Endothelial cell of umbilical vein (primary cell): ENCODE measurements at regions not wholly inside any gene's neighbourhood (a gene's known extent, or its start where the extent isn't known, plus 50 kb on each side); places are given as distances from the start of the nearest gene placed in this dataset.

Experiments used
- BruUV-seq: library from RNA; stranded (reverse); fragments of 400-500 nt; replicated peaks from 2 replicates; lab custom pipeline; 2021; lab: Mats Ljungman, UMichigan
- CTCF ChIA-PET: fragments of 300-600, 350-600 bp; sonication (Branson Sonifier 250); formaldehyde crosslinking; loops from one replicate; lab custom pipeline; 2021; ENCODE audit warnings: antibody characterized with exemption, inconsistent platforms; lab: Charles Lee
- POLR2A ChIA-PET: fragments of 300-600, 350-600 bp; sonication (Branson Sonifier 250); formaldehyde crosslinking; loops from one replicate; lab custom pipeline; 2021; ENCODE audit warnings: antibody characterized with exemption, inconsistent platforms; lab: Charles Lee
- DNase-seq: peaks from one replicate; pipeline ENCODE4 v3.0.0-alpha.2; 2011; ENCODE audit warnings: low read depth, low spot score
- FAIRE-seq: peaks from 2 replicates; lab custom pipeline; 2011; peaks lifted over from hg19 to GRCh38; lab: Jason Lieb, UNC
- H2AFZ ChIP-seq: 2 replicates; pipeline ENCODE4 v1.6.0; 2012; ENCODE audit warnings: low read depth, low read length, control low read depth, inconsistent platforms
- H3K27ac ChIP-seq: 2 replicates; pipeline ENCODE4 v1.5.1; 2011; ENCODE audit warnings: low read depth, mild to moderate bottlenecking, control low read depth, low read length, moderate library complexity; ENCODE audit not compliant: insufficient read depth
- H3K27me3 ChIP-seq, 2 experiments: 2 replicates each; pipeline versions ENCODE4 v1.6.0 to v1.6.1; 2011; ENCODE audit warnings: low read length in 2 of 2, mixed read lengths in 1 of 2; ENCODE audit not compliant: control insufficient read depth in 2 of 2, insufficient read depth in 2 of 2
- H3K36me3 ChIP-seq, 2 experiments: 2 replicates in 1 of 2; 3 replicates in 1 of 2; pipeline ENCODE4 v1.5.1; 2011; ENCODE audit warnings: low read length in 2 of 2, mild to moderate bottlenecking in 1 of 2, moderate library complexity in 1 of 2; ENCODE audit not compliant: control insufficient read depth in 2 of 2, insufficient read depth in 2 of 2; ENCODE audit errors: extremely low read depth in 1 of 2
- H3K4me1 ChIP-seq: 3 replicates; pipeline ENCODE4 v1.5.1; 2011; ENCODE audit warnings: mild to moderate bottlenecking, low read length; ENCODE audit not compliant: control insufficient read depth, insufficient read depth; ENCODE audit errors: extremely low read depth
- H3K4me2 ChIP-seq: 2 replicates; pipeline ENCODE4 v1.6.1; 2011; ENCODE audit warnings: low read length, control low read depth, mixed read lengths; ENCODE audit not compliant: insufficient read depth
- H3K4me3 ChIP-seq, 3 experiments: fragments of 200-600 bp in 1 of 3; sonication (generic), shearing (Covaris generic) in 1 of 3; replicated peaks in 1 of 3; 2 replicates each; pipeline ENCODE4 v1.5.1; 2011 to 2016; ENCODE audit warnings: control low read depth in 3 of 3, low read length in 3 of 3, mild to moderate bottlenecking in 2 of 3, inconsistent platforms in 1 of 3, low read depth in 1 of 3, moderate library complexity in 1 of 3; ENCODE audit not compliant: insufficient read depth in 1 of 3
- H3K79me2 ChIP-seq: 2 replicates; pipeline ENCODE4 v1.6.0; 2012; ENCODE audit warnings: low read length, inconsistent platforms; ENCODE audit not compliant: control insufficient read depth, insufficient read depth
- H3K9ac ChIP-seq: replicated peaks from 2 replicates; pipeline ENCODE3; 2011; ENCODE audit warnings: low read length, control low read depth; ENCODE audit not compliant: insufficient read depth; ENCODE audit errors: extremely low read depth
- H3K9me1 ChIP-seq: replicated peaks from 3 replicates; pipeline ENCODE4 v1.6.0; 2011; ENCODE audit warnings: mild to moderate bottlenecking, low read length; ENCODE audit not compliant: control insufficient read depth, insufficient read depth; ENCODE audit errors: extremely low read depth
- H3K9me3 ChIP-seq: replicated peaks from 2 replicates; pipeline ENCODE4 v1.5.1; 2012; ENCODE audit warnings: low read length, inconsistent platforms; ENCODE audit not compliant: control insufficient read depth, insufficient read depth
- H4K20me1 ChIP-seq: replicated peaks from 2 replicates; pipeline ENCODE3; 2011; ENCODE audit warnings: mild to moderate bottlenecking, low read length; ENCODE audit not compliant: control insufficient read depth, insufficient read depth; ENCODE audit errors: extremely low read depth
- CTCF ChIP-seq, 2 donors: IDR thresholded peaks; 1 replicate in 1 of 2; 2 replicates in 1 of 2; pipeline ENCODE4 v1.5.1; 2011; ENCODE audit warnings: low read length in 2 of 2, mild to moderate bottlenecking in 2 of 2, moderate library complexity in 2 of 2, control low read depth in 1 of 2, inconsistent platforms in 1 of 2, low read depth in 1 of 2; ENCODE audit not compliant: insufficient read depth in 1 of 2; ENCODE audit errors: extremely low read depth in 1 of 2
- EZH2 ChIP-seq: IDR thresholded peaks from 2 replicates; pipeline ENCODE4 v1.6.1; 2012; ENCODE audit warnings: borderline replicate concordance, low read depth, mild to moderate bottlenecking, moderate library complexity, low read length, inconsistent platforms; ENCODE audit not compliant: severe bottlenecking
- FOS ChIP-seq: IDR thresholded peaks from 2 replicates; pipeline ENCODE4 v1.6.1; 2011; ENCODE audit warnings: mild to moderate bottlenecking, low read length, moderate library complexity, borderline replicate concordance; ENCODE audit not compliant: insufficient read depth
- GATA2 ChIP-seq: IDR thresholded peaks from 2 replicates; pipeline ENCODE4 v1.7.0; 2011; ENCODE audit warnings: low read depth, mild to moderate bottlenecking, moderate library complexity, mixed read lengths, low read length; ENCODE audit not compliant: insufficient read length, insufficient read depth
- JUN ChIP-seq: IDR thresholded peaks from 2 replicates; pipeline ENCODE4 v1.6.1; 2011; ENCODE audit warnings: borderline replicate concordance, low read depth; ENCODE audit not compliant: insufficient read length, insufficient read depth
- MAX ChIP-seq: IDR thresholded peaks from 2 replicates; pipeline ENCODE4 v1.6.1; 2011; ENCODE audit not compliant: insufficient read depth, insufficient read length
- MYC ChIP-seq: IDR thresholded peaks from one replicate; pipeline ENCODE4 v1.6.1; 2011; ENCODE audit warnings: mild to moderate bottlenecking, low read depth, low read length
- POLR2A ChIP-seq: IDR thresholded peaks from 2 replicates; pipeline ENCODE4 v1.6.1; 2012; ENCODE audit warnings: low read depth, mild to moderate bottlenecking, control low read depth, low read length
- POLR2AphosphoS5 ChIP-seq: IDR thresholded peaks from 2 replicates; pipeline ENCODE4 v1.6.1; 2012; ENCODE audit warnings: low read depth, mild to moderate bottlenecking, control low read depth, low read length, moderate library complexity; ENCODE audit not compliant: insufficient read depth
- dilution Hi-C: fragments of 300-500 bp; cut with MboI; formaldehyde crosslinking; loops from one replicate; pipeline ENCODE4 v1.15.0; 2019; ENCODE audit warnings: low sequenced_read_pairs; ENCODE audit not compliant: extremely low pct_ligation_motif_present
- intact Hi-C: fragments of 100-400 bp; cut with micrococcal nuclease; formaldehyde crosslinking; loops from one replicate; pipeline ENCODE4 v1.10.0; 2022

- no peaks in the 10 kb centered on the region for H3K9me3 ChIP-seq
- H3K4me2 ChIP-seq = no peak overlapping the region
- no peaks in the 10 kb centered on the region for H3K9me1 ChIP-seq
- intact Hi-C loops (no loop called here), dilution Hi-C loops (no loop called here)
- H3K9ac ChIP-seq = no peak overlapping the region
- no peaks in the 10 kb centered on the region for H3K4me1 ChIP-seq
- no peak overlapping the region for H2AFZ ChIP-seq
- DNase-seq = no peak
- H3K4me3 ChIP-seq = no peak overlapping the region
- BruUV-seq = no TSS peak
- H3K79me2 ChIP-seq = no peaks in the 10 kb centered on the region
- H3K36me3 ChIP-seq = no peaks in the 10 kb centered on the region
- ChIA-PET POLR2A (no interaction called here), CTCF (no interaction called here)
- no peak for FAIRE-seq
- H4K20me1 ChIP-seq = no peaks in the 10 kb centered on the region
- no peak overlapping the region for H3K27ac ChIP-seq
- TF ChIP-seq MAX = no peak
- TF ChIP-seq EZH2 = no peak
- TF ChIP-seq POLR2A = no peak
- no peak for TF ChIP-seq MYC
- TF ChIP-seq GATA2 = no peak
- no peak for TF ChIP-seq POLR2AphosphoS5
- no peak for TF ChIP-seq FOS
- no peak for TF ChIP-seq CTCF (IDR thresholded peaks at IDR 0.05; ENCODE audit: extremely low read depth in 1 of 2, insufficient read depth in 1 of 2, low read depth in 1 of 2, low read length in 2 of 2)
- no peak for TF ChIP-seq JUN
- H3K27me3 ChIP-seq = peaks cover 4 to 10% of the 10 kb centered on the region in 2 experiments
These were observed 158.5 kb upstream of the PFN2 start for GRCh38 chr3:150129166-150129565.
